Hippocampal formation (tissue), 2 donors: ENCODE measurements at regions not wholly inside any gene's neighbourhood (a gene's known extent, or its start where the extent isn't known, plus 50 kb on each side); places are given as distances from the start of the nearest gene placed in this dataset.
"Not testable (repeated sequence)": the region's sequence is repeated elsewhere in the genome, so short reads cannot be mapped to it uniquely, and the experiment has no call there.

Source experiments
- DNase-seq, 2 donors: peaks; one replicate each; lab custom pipeline; 2025; lab: John Stamatoyannopoulos, UW

DNA sequence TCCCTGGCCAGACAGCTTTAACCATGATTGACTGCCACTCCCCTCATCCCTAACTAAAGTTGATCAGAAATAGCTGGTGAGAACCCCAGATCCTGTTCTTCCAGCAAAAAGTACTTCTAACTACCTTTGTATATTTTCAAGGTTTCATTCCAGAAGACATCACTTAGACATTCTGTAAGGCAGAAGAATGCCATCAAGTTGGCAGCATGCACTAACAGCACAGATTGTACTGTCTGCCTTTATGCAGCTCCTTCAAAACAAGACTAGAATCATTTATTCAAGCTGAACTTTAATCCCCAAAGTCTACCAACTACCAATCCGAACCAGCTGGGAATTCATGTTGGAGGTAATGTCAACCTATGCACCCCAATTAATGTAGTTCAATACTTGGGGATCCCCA is 167.6 kb upstream of the KLHL1 start:
- no peak for DNase-seq

DNA sequence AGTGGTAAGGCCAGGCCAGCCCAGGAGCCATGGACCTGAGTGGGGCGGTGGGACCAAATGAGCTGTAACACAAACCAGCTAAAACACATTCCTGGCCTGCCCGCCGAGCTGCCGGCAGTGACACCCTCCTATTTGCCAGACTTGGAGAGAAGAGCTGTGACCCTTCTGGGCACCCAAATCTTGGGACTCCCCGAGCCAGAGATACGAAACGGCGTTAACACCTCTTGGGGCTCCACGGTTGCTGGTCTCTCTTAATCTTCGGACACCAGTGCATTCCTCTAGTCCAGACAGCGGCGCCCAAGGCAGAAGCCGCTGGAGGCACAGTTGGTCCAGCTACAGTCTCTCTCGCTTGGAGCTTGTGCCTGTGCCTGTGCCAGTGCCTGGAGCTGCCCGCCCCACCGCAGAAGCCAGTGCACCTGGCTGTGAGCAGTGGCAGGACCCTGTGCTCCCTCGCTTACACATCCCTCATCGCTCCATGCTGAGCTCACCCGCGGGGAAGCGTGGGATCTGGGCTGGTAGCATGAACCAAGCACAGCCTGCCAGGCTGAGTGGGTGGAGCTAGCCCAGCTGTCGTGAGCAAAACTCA is 147.2 kb upstream of the KLHL1 start:
- no peak for DNase-seq

DNA sequence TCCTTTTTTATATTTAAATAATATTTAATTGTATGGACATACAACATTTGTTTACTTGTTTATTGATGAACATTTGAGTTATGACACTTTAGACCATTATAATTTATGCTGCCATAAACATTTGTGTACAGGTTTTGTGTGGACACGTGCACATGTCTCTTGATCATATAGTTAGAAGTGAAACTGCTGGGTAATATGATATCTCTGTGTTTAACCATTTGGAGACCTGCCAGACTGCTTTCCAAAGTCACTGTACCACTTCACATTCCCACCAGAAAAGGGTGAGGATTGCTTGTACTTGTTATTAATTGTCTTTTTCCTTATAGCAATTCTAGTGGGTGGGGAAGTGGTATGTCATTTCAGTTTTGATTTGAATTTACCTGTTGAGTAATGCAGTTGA is 145.6 kb upstream of the KLHL1 start:
- no peak for DNase-seq

GRCh38 chr13:70253411-70253810 is 145.2 kb upstream of the KLHL1 start:
- DNase-seq: no peak

DNA sequence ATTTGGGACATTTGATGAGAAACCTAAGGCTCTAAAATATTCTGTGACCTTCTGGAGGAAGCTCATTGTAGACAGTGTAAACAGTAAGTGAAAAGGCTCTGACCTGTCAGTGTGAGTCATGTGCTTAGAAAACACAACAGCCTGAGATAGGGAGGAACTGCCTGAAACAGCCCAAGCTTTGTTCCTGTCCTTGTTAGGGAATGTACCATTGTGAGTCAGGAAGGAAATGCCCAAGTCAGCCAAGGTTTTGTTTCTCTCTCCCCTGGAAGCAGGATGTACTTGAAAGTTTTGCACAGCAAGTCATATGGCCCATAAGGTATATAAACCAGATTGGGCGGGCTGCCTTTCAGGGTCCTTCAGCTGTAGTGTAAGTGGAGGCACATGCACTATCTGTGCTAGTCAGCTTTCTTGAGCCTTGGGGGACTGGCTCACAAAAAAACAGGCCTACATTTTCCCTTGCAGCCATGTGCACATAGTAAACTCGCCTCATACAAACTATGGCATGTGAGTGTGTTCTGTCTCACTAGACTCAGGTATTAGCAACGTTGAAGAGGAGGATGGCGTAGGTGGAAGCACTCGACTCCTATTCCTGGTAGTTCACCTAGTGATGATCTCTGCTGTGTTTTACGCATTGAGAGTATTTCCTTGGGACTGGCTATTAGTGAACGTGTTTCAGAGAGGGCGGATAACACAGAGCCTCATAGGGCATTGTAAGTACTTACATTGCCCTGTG is 141.2 kb upstream of the KLHL1 start:
- DNase-seq: no peak

DNA sequence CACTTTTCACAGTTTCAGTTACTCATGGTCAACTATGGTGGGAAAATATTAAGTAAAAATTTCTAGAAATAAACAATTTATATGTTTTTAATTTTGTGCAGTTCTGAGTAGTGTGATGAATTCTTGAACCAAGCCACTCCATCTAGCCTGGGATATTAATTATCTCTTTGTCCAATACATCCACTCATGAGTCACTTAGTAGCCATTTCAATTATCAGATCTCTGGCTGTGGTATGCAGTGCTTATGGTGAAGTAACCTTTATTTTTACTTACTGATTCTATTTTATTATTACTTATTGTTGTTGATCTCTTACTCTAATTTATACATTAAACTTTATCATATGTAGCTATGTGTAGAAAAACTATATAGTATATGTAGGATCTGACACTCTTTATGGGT is 128.9 kb upstream of the KLHL1 start:
- DNase-seq: no peak

GRCh38 chr13:70235565-70235964 is 127.3 kb upstream of the KLHL1 start:
- DNase-seq: no peak

- no peak for DNase-seq
Measured at GRCh38 chr13:70223911-70224310, 115.7 kb upstream of the KLHL1 start.

GRCh38 chr13:70222926-70223325 is 114.7 kb upstream of the KLHL1 start:
- no peak for DNase-seq

DNA sequence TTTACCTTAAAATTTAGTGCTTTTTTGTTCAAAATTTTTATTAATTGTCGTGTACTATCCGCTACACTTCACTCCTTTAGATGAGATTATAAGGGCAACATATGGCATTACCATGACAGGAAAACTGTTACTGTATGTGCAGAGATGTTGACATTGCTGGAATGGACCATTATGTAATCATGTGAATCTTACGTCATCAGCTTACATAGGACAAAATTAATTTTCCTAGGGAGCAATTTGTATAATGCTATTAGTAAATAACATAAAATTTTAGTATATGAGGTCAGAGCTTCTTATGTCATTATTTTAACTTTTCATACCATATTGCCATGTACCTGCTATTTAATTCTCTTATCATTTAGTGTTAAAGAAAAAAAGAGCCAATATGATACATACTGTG is 110.4 kb upstream of the KLHL1 start:
- no peak for DNase-seq

DNA sequence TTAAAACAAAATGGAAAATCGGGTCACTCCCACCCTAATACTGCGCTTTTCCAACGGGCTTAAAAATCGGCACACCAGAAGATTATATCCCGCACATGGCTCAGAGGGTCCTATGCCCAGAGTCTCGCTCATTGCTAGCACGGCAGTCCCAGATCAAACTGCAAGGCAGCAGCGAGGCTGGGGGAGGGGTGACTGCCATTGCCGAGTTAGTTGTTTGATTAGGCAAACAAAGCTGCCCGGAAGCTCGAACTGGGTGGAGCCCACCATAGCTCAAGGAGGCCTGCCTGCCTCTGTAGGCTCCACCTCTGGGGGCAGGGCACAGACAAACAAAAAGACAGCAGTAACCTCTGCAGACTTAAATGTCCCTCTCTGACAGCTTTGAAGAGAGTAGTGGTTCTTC is 100.7 kb upstream of the KLHL1 start:
- not testable (repeated sequence) for DNase-seq

DNA sequence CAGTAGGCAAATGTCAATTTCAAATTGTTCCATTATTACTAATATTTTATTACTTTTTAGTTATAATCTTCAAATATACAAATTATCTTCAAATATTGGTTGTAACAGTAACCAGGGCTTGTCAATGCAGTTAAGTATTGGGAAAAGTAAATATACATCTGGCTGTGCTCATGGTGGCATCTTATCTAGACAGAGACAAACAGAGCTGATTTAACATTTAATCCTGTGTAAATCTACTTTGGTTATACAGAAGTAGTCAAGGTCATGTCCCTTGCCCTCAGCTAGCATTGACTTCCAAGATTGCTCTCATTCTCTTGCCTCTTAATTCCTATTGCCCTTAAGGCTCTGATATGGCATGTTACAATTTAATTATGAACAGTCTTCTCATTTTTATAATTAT is 98.4 kb upstream of the KLHL1 start:
- no peak for DNase-seq

DNA sequence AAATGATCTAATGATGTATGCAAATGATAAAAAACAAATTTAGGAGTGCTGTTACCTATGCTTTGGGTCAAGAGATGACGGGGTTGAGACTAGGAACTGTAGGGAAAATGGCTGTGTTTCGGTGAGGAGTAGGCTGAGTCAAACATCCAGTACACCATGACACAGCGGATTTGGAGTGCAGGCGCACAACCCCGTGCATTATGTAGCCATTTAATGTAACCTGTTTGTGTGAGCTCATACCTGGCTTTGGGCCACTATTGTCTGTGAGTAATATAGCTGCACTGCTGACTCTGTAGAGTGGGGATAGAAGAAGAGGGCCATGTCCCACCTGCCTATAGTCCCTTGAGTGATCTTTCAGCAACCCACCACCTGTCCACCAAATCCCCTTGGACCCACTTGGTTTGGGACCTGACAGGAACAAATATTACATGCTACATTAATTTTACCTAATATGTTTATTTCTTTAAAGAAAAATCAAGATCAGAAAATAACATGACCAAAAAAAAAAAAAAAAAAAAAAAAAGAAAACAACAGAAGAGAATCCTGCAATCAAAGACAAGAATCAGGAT is 95.5 kb upstream of the KLHL1 start:
- no peak for DNase-seq

DNA sequence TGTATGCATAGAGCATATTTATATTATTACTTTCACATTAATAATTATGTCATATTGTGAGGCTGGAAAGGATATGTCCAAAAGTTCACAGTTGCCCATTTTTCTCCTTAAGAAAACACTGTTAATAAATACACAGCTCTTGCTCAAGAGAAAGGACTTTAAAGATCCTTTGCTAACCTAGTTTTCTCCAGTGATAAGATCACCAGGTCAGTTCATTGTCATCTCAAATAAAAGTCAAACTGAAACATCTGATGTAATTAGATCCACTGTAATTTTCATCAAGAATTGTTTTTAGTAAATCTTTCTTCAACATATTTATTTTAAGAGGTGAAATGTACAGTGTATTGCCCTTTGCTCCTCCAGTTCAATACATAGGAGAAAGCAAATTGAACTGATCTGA is 82.8 kb upstream of the KLHL1 start:
- no peak for DNase-seq

- no peak for DNase-seq
Measured at GRCh38 chr13:70189981-70190380, 81.7 kb upstream of the KLHL1 start.

GRCh38 chr13:70188567-70188966 is 80.3 kb upstream of the KLHL1 start:
- no peak for DNase-seq

GRCh38 chr13:70183041-70183440 is 74.8 kb upstream of the KLHL1 start:
- DNase-seq: no peak
